Mesenchymal stem cell (in vitro differentiated cells and primary cell): ENCODE measurements at regions not wholly inside any gene's neighbourhood (a gene's known extent, or its start where the extent isn't known, plus 50 kb on each side); places are given as distances from the start of the nearest gene placed in this dataset.

Experiments used
- DNase-seq: peaks from one replicate; pipeline ENCODE4 v3.0.0-alpha.2; 2013
- H2AFZ ChIP-seq: one replicate; pipeline ENCODE4 v1.6.1; 2013; ENCODE audit warnings: low read depth, mild to moderate bottlenecking, control low read depth, inconsistent platforms, low read length, moderate library complexity
- H2AK5ac ChIP-seq: 2 replicates; pipeline ENCODE4 v1.6.1; 2013; ENCODE audit warnings: low read length, moderate library complexity, mild to moderate bottlenecking, inconsistent platforms; ENCODE audit not compliant: severe bottlenecking
- H2BK120ac ChIP-seq: one replicate; pipeline ENCODE4 v1.6.1; 2013; ENCODE audit warnings: low read depth, mild to moderate bottlenecking, inconsistent platforms, low read length, moderate library complexity
- H2BK12ac ChIP-seq, 2 experiments: one replicate each; pipeline ENCODE4 v1.6.1; 2013; ENCODE audit warnings: inconsistent platforms in 2 of 2, low read length in 2 of 2, mild to moderate bottlenecking in 2 of 2, moderate library complexity in 2 of 2, control low read depth in 1 of 2
- H2BK15ac ChIP-seq: one replicate; pipeline ENCODE4 v1.6.1; 2013; ENCODE audit warnings: mild to moderate bottlenecking, low read depth, inconsistent platforms; ENCODE audit not compliant: poor library complexity, severe bottlenecking
- H2BK5ac ChIP-seq: 2 replicates; pipeline ENCODE4 v1.6.1; 2013; ENCODE audit warnings: low read depth, mild to moderate bottlenecking, low read length, control low read depth, inconsistent platforms; ENCODE audit not compliant: poor library complexity, severe bottlenecking
- H3K14ac ChIP-seq, 2 experiments: one replicate each; pipeline ENCODE4 v1.6.1; 2013; ENCODE audit warnings: inconsistent platforms in 2 of 2, low read length in 2 of 2, control low read depth in 1 of 2, mild to moderate bottlenecking in 1 of 2, moderate library complexity in 1 of 2
- H3K18ac ChIP-seq, 2 experiments: one replicate each; pipeline ENCODE4 v1.6.1; 2013; ENCODE audit warnings: inconsistent platforms in 2 of 2, low read length in 2 of 2, control low read depth in 1 of 2, low read depth in 1 of 2, mild to moderate bottlenecking in 1 of 2
- H3K23ac ChIP-seq, 2 experiments: one replicate each; pipeline ENCODE4 v1.6.1; 2013; ENCODE audit warnings: inconsistent platforms in 2 of 2, low read length in 2 of 2, mild to moderate bottlenecking in 2 of 2, moderate library complexity in 2 of 2, control low read depth in 1 of 2
- H3K27ac ChIP-seq: 2 replicates; pipeline ENCODE4 v1.5.1; 2013; ENCODE audit warnings: mild to moderate bottlenecking, moderate library complexity, low read length, control low read depth, inconsistent platforms; ENCODE audit not compliant: poor library complexity, severe bottlenecking
- H3K27me3 ChIP-seq, 2 experiments: 2 replicates each; pipeline versions ENCODE4 v1.6.1 to v1.7.0; 2013; ENCODE audit warnings: low read length in 2 of 2, mild to moderate bottlenecking in 2 of 2, moderate library complexity in 2 of 2, control low read depth in 1 of 2, inconsistent platforms in 1 of 2; ENCODE audit not compliant: control insufficient read depth in 1 of 2, insufficient read depth in 1 of 2
- H3K36me3 ChIP-seq, 2 experiments: 2 replicates each; pipeline versions ENCODE4 v1.6.1 to v1.7.0; 2013; ENCODE audit warnings: low read length in 2 of 2, control low read depth in 1 of 2, inconsistent platforms in 1 of 2, low read depth in 1 of 2, mild to moderate bottlenecking in 1 of 2; ENCODE audit not compliant: insufficient read depth in 2 of 2, control insufficient read depth in 1 of 2
- H3K4ac ChIP-seq, 2 experiments: one replicate each; pipeline ENCODE4 v1.6.1; 2013; ENCODE audit warnings: inconsistent platforms in 2 of 2, low read length in 2 of 2, mild to moderate bottlenecking in 2 of 2, moderate library complexity in 2 of 2, control low read depth in 1 of 2, low read depth in 1 of 2
- H3K4me1 ChIP-seq: 2 replicates; pipeline ENCODE4 v1.6.1; 2013; ENCODE audit warnings: low read depth, low read length, control low read depth; ENCODE audit not compliant: control insufficient read depth, insufficient read depth
- H3K4me2 ChIP-seq: 2 replicates; pipeline ENCODE4 v1.6.1; 2013; ENCODE audit warnings: low read length, mild to moderate bottlenecking, inconsistent platforms; ENCODE audit not compliant: poor library complexity, severe bottlenecking
- H3K4me3 ChIP-seq, 2 experiments: 2 replicates each; pipeline versions ENCODE4 v1.5.1 to v1.7.0; 2013; ENCODE audit warnings: low read length in 2 of 2, mild to moderate bottlenecking in 2 of 2, control low read depth in 1 of 2, low read depth in 1 of 2; ENCODE audit not compliant: insufficient read depth in 1 of 2
- H3K79me1 ChIP-seq: replicated peaks from 2 replicates; pipeline ENCODE4 v1.6.1; 2013; ENCODE audit warnings: mild to moderate bottlenecking, control low read depth, low read length, inconsistent platforms; ENCODE audit not compliant: poor library complexity, severe bottlenecking
- H3K9ac ChIP-seq: 2 replicates; pipeline ENCODE4 v1.7.0; 2013; ENCODE audit warnings: mild to moderate bottlenecking, low read length, moderate library complexity
- H3K9me3 ChIP-seq: 2 replicates; pipeline ENCODE4 v1.7.0; 2013; ENCODE audit warnings: mild to moderate bottlenecking, low read length; ENCODE audit not compliant: control insufficient read depth
- H4K8ac ChIP-seq: one replicate; pipeline ENCODE4 v1.6.1; 2013; ENCODE audit warnings: inconsistent platforms, mild to moderate bottlenecking, low read length, moderate library complexity
- H4K91ac ChIP-seq: one replicate; pipeline ENCODE4 v1.6.1; 2013; ENCODE audit warnings: mild to moderate bottlenecking, low read length, inconsistent platforms
- WGBS: methylation state at CpG from one replicate; pipeline ENCODE4 v1.1.7; 2013; ENCODE audit warnings: mixed read lengths; 5-methylcytosine and 5-hydroxymethylcytosine counted together

DNA sequence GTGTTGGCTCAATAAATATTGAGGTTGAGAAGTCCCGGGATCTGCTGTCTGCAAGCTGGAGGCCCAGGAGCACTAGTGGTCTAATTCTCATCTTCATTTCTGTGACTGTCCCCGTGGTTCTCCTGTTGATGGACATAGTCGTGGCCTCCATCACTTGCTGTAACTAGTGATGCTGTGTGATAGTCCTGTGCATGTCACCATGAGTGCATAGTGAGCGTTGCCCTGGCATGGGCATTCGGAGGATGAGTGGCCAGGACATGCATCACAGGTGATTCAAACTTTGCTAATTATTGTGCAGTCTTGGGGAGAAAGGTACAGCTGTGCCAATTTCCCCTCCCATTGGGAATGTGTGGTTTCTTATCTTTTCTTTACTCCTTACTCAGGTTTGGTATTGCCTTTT lies 902.2 kb downstream of the BRD1 start:
- Histone ChIP-seq H2BK12ac (no peak overlapping the region), H3K27me3 (peaks cover 0 to 3% of the 10 kb centered on the region in 2 experiments), H2BK120ac (no peak overlapping the region), H3K4ac (no peak overlapping the region), H3K23ac (no peak overlapping the region), H2AK5ac (no peak overlapping the region), H3K4me2 (no peak overlapping the region), H2BK5ac (no peak overlapping the region), H3K4me3 (no peak overlapping the region), H3K9ac (no peak overlapping the region), H3K4me1 (no peaks in the 10 kb centered on the region), H4K8ac (no peak overlapping the region), H2BK15ac (no peak overlapping the region), H2AFZ (no peak overlapping the region), H3K36me3 (no peaks in the 10 kb centered on the region), H3K27ac (no peak overlapping the region), H3K79me1 (no peaks in the 10 kb centered on the region), H3K14ac (no peak overlapping the region), H3K18ac (no peak overlapping the region), H3K9me3 (no peaks in the 10 kb centered on the region), H4K91ac (no peak overlapping the region)
- no peak for DNase-seq
- 61% methylated on average over 5 of the region's 5 CpGs for WGBS

GRCh38 chr22:48923996-48924395 lies 903.7 kb downstream of the BRD1 start:
- no peak overlapping the region for H3K23ac ChIP-seq
- no peak overlapping the region for H2BK15ac ChIP-seq
- H3K4me3 ChIP-seq = no peak overlapping the region
- H2AK5ac ChIP-seq = no peak overlapping the region
- no peak overlapping the region for H3K9ac ChIP-seq
- H3K4ac ChIP-seq = no peak overlapping the region
- no peaks in the 10 kb centered on the region for H3K36me3 ChIP-seq
- H2AFZ ChIP-seq = no peak overlapping the region
- no peaks in the 10 kb centered on the region for H3K9me3 ChIP-seq
- 71% methylated on average over 9 of the region's 9 CpGs for WGBS
- no peak overlapping the region for H2BK120ac ChIP-seq
- no peak overlapping the region for H4K91ac ChIP-seq
- no peaks in the 10 kb centered on the region for H3K27me3 ChIP-seq
- H4K8ac ChIP-seq = no peak overlapping the region
- no peaks in the 10 kb centered on the region for H3K4me1 ChIP-seq
- H2BK12ac ChIP-seq = no peak overlapping the region
- no peak overlapping the region for H3K14ac ChIP-seq
- DNase-seq = no peak
- no peaks in the 10 kb centered on the region for H3K79me1 ChIP-seq
- H3K4me2 ChIP-seq = no peak overlapping the region
- no peak overlapping the region for H2BK5ac ChIP-seq
- H3K18ac ChIP-seq = no peak overlapping the region
- H3K27ac ChIP-seq = no peak overlapping the region

DNA sequence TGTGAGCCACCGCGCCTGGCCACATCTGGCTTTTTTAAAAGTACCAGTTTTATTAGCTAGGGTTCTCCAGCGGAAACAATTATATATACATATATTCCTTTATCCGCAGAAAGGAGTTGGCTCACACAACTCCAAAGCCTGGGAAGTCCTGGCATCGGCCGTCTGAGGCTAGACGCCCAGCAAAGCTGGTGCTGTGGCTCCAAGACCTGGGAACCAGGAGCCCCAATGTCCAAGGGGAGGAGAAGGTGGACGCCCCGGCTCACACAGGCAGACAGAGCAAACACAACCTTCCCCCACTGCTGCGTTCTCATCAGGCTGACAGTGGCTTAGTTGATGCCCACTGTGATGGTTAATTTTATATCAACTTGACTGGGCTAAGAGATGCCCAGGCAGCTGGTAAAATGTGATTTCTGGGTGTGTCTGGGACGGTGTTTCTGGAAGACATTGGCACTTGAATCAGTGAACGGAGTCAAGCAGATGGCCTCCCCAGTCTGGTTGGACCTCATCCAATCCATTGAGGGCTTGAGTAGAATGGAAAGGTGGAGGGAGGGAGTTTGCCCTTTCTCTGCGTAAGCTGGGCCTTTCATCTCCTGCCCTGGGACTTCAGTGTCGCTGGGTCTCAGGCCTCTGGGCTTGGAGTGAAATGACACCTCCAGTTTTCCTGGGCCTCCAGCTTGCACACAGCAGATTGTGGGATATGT lies 904.4 kb downstream of the BRD1 start:
- no peaks in the 10 kb centered on the region for H3K4me1 ChIP-seq
- H3K79me1 ChIP-seq = no peaks in the 10 kb centered on the region
- no peak overlapping the region for H3K4me3 ChIP-seq
- no peak overlapping the region for H4K8ac ChIP-seq
- no peaks in the 10 kb centered on the region for H3K36me3 ChIP-seq
- no peaks in the 10 kb centered on the region for H3K27me3 ChIP-seq
- no peak overlapping the region for H2AK5ac ChIP-seq
- no peak overlapping the region for H3K27ac ChIP-seq
- no peaks in the 10 kb centered on the region for H3K9me3 ChIP-seq
- no peak overlapping the region for H3K4me2 ChIP-seq
- no peak overlapping the region for H2AFZ ChIP-seq
- no peak overlapping the region for H3K18ac ChIP-seq
- no peak overlapping the region for H2BK120ac ChIP-seq
- H2BK15ac ChIP-seq = no peak overlapping the region
- H3K14ac ChIP-seq = no peak overlapping the region
- 87% methylated on average over 14 of the region's 14 CpGs for WGBS
- H3K4ac ChIP-seq = no peak overlapping the region
- H3K23ac ChIP-seq = no peak overlapping the region
- no peak for DNase-seq
- H3K9ac ChIP-seq = no peak overlapping the region
- H2BK12ac ChIP-seq = no peak overlapping the region
- no peak overlapping the region for H4K91ac ChIP-seq
- no peak overlapping the region for H2BK5ac ChIP-seq

- Histone ChIP-seq H3K36me3 (no peaks in the 10 kb centered on the region), H3K9ac (no peak overlapping the region), H2BK5ac (no peak overlapping the region), H2BK120ac (no peak overlapping the region), H2BK15ac (no peak overlapping the region), H3K4me2 (no peak overlapping the region), H3K79me1 (no peaks in the 10 kb centered on the region), H4K91ac (no peak overlapping the region), H3K4me1 (no peaks in the 10 kb centered on the region), H3K9me3 (no peaks in the 10 kb centered on the region), H3K4ac (no peak overlapping the region), H2AFZ (no peak overlapping the region), H3K18ac (no peak overlapping the region), H2AK5ac (no peak overlapping the region), H3K23ac (no peak overlapping the region), H2BK12ac (no peak overlapping the region), H3K4me3 (no peak overlapping the region), H3K14ac (no peak overlapping the region), H4K8ac (no peak overlapping the region), H3K27ac (no peak overlapping the region), H3K27me3 (no peaks in the 10 kb centered on the region)
- WGBS = 79% methylated on average over 13 of the region's 13 CpGs
- DNase-seq = no peak
Observed at GRCh38 chr22:48921411-48921903, 906.2 kb downstream of the BRD1 start.
